ENCODE measurements at regions not wholly inside any gene's neighbourhood (a gene's known extent, or its start where the extent isn't known, plus 50 kb on each side); places are given as distances from the start of the nearest gene placed in this dataset.

GRCh38 chr13:104315606-104316005 lies 1249.4 kb upstream of the SLC10A2 start:
- Mint-ChIP-seq H3K27me3 (ENCODE audit: low read depth) (no peaks in the 10 kb centered on the region), H3K9me3 (peaks cover 5% of the 10 kb centered on the region), H3K4me1 (peaks cover 6% of the 10 kb centered on the region), H3K27ac (no peak overlapping the region), H3K36me3 (ENCODE audit: low read depth) (no peaks in the 10 kb centered on the region), H3K4me3 (no peak overlapping the region)
- TF ChIP-seq, protein P1, sequence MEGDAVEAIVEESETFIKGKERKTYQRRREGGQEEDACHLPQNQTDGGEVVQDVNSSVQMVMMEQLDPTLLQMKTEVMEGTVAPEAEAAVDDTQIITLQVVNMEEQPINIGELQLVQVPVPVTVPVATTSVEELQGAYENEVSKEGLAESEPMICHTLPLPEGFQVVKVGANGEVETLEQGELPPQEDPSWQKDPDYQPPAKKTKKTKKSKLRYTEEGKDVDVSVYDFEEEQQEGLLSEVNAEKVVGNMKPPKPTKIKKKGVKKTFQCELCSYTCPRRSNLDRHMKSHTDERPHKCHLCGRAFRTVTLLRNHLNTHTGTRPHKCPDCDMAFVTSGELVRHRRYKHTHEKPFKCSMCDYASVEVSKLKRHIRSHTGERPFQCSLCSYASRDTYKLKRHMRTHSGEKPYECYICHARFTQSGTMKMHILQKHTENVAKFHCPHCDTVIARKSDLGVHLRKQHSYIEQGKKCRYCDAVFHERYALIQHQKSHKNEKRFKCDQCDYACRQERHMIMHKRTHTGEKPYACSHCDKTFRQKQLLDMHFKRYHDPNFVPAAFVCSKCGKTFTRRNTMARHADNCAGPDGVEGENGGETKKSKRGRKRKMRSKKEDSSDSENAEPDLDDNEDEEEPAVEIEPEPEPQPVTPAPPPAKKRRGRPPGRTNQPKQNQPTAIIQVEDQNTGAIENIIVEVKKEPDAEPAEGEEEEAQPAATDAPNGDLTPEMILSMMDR (IDR thresholded peaks at IDR 0.05; ENCODE audit: unreplicated experiment in 3 of 3) = no peak

GRCh38 chr13:104314926-104315535 lies 1248.8 kb upstream of the SLC10A2 start:
- H3K4me1 Mint-ChIP-seq = peaks cover 6% of the 10 kb centered on the region
- H3K36me3 Mint-ChIP-seq (ENCODE audit: low read depth) = no peaks in the 10 kb centered on the region

DNA sequence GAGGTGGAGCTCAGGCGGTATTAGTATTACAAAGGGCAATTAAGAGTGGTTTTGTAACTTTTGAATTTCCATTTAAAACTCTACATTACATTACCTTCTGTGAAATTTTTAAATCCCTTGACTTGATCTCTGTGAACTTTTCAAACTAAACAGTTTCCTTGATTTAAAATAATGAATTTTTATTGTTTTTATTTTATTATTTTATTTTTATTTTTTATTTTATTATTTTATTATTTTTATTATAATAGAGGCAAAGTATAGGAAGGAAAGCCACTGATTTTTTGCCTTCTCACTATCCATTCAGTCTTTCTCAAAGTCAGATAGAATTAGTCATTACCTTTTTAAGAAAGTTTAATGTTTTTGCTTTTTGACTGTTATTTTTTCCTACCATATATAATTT lies 1248.1 kb upstream of the SLC10A2 start:
- H3K4me3 Mint-ChIP-seq = no peak overlapping the region
- H3K36me3 Mint-ChIP-seq (ENCODE audit: low read depth) = no peaks in the 10 kb centered on the region
- H3K9me3 Mint-ChIP-seq = peaks cover 2% of the 10 kb centered on the region
- H3K4me1 Mint-ChIP-seq = peaks cover 6% of the 10 kb centered on the region
- no peak overlapping the region for H3K27ac Mint-ChIP-seq
- TF ChIP-seq, protein P1 (IDR thresholded peaks at IDR 0.05; ENCODE audit: unreplicated experiment in 3 of 3) = no peak
- no peaks in the 10 kb centered on the region for H3K27me3 Mint-ChIP-seq (ENCODE audit: low read depth)

More at GRCh38 chr13:104314926-104315535, 1248.8 kb upstream of the SLC10A2 start:
- Mint-ChIP-seq H3K9me3 (peaks cover 2% of the 10 kb centered on the region), H3K4me3 (no peak overlapping the region), H3K27me3 (ENCODE audit: low read depth) (no peaks in the 10 kb centered on the region), H3K27ac (peak overlapping the region in 1 of 3 experiments; percentile 56)
- TF ChIP-seq, protein P1 (IDR thresholded peaks at IDR 0.05; ENCODE audit: unreplicated experiment in 3 of 3) = no peak

DNA sequence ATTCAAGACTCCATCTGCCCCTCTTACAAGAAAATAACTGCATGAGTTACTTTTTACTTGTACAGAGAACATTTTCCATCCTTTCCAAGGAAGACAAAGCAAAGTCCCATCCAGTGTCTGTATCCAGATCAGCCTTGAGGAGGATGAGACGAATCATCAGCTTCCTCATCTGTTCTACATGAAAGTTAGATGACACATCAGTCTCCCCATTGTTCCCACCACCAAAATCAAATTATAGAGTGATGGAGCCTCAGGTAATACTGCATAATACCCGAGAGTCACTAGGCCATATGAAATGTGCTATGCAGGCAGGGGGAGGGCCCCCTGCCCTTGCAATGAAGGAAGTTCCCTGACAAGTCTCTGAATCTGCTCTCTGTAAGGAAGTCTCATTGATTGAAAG lies 1244.6 kb upstream of the SLC10A2 start:
- no peaks in the 10 kb centered on the region for H3K36me3 Mint-ChIP-seq (ENCODE audit: low read depth)
- H3K9me3 Mint-ChIP-seq = peaks cover 2% of the 10 kb centered on the region
- no peak overlapping the region for H3K4me3 Mint-ChIP-seq

DNA sequence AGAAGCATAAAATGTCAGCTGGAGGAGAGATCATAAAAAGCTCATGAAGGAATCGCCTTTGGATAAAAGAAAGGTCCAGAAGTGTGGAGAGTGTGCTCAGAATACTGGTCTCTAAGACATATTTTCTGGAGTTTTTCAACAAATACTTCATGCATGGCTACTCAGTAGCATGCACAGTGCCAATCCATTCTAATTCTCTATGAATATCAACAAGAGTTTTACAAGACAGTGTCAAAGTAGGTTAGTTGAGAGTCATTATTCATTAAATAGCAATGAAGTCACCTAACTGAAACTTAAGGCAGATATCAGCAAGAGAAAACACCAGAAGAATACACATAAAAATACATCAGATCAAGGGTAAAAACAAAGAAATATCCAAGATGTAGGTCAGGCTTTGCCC lies 1243.2 kb upstream of the SLC10A2 start:
- no peak overlapping the region for H3K27ac Mint-ChIP-seq
- H3K36me3 Mint-ChIP-seq (ENCODE audit: low read depth) = no peaks in the 10 kb centered on the region
- no peaks in the 10 kb centered on the region for H3K4me1 Mint-ChIP-seq
- H3K27me3 Mint-ChIP-seq (ENCODE audit: low read depth) = no peaks in the 10 kb centered on the region
- H3K4me3 Mint-ChIP-seq = no peak overlapping the region
- H3K9me3 Mint-ChIP-seq = peaks cover 2% of the 10 kb centered on the region
- TF ChIP-seq, protein P1 (IDR thresholded peaks at IDR 0.05; ENCODE audit: unreplicated experiment in 3 of 3) = no peak

More for the DNA sequence above, 1244.6 kb upstream of the SLC10A2 start:
- TF ChIP-seq, protein P1 (IDR thresholded peaks at IDR 0.05; ENCODE audit: unreplicated experiment in 3 of 3) = no peak
- Mint-ChIP-seq H3K4me1 (no peaks in the 10 kb centered on the region), H3K27ac (no peak overlapping the region), H3K27me3 (ENCODE audit: low read depth) (no peaks in the 10 kb centered on the region)
